GM20431 (cell line): ENCODE measurements at regions not wholly inside any gene's neighbourhood (a gene's known extent, or its start where the extent isn't known, plus 50 kb on each side); places are given as distances from the start of the nearest gene placed in this dataset.
"Not testable (repeated sequence)": the region's sequence is repeated elsewhere in the genome, so short reads cannot be mapped to it uniquely, and the experiment has no call there.

Experiments used
- in situ Hi-C: fragments of 300-500 bp; cut with MseI, MboI; formaldehyde crosslinking; loops from one replicate; pipeline ENCODE4 v1.15.0; 2020; ENCODE audit warnings: low sequenced_read_pairs; ENCODE audit not compliant: unreplicated experiment

DNA sequence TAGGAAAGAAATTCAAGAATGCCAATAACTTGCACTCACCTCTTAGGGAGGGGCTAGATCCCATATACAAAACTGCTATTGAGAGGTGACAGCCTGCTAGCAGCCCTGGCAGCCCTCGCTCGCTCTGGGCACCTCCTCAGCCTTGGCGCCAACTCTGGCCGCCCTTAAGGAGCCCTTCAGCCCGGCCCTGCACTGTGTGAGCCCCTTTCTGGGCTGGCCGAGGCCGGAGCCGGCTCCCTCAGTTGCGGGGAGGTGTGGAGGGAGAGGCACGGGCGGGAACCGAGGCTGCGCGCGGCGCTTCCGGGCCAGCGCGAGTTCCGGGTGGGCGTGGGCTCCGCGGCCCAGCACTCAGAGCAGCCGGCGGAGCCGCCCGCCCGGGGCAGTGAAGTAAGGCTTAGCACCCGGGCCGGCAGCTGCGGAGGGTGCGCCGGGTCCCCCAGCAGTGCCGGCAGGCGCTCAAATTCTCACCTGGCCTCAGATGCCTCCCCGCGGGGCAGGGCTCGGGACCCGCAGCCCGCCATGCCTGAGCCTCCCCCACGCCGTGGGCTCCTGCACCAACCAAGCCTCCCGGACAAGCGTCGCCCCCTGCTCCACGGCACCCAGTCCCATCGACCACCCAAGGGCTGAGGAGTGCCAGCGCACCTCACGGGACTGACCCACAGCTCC is 329.9 kb downstream of the FAM181B start:
- in situ Hi-C loops, result no loop called here

- in situ Hi-C loops, result no loop called here
Observed at GRCh38 chr11:82398300-82398815, 335.3 kb downstream of the FAM181B start.

DNA sequence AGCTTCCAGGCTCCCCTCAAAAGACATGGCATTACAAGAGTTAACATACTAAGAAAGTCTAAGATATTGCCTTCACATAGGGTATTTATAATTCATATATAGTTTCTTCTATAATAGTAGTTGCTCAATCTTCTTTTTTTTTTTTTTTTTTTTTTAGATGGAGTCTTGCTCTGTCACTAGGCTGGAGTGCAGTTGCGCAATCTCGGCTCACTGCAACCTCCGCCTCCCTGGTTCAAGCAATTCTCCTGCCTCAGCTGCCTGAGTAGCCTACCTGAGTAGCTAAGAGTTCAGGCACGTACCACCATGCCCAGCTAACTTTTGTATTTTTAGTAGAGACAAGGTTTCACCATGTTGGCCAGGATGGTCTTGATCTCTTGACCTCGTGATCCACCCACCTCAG is 337.0 kb downstream of the FAM181B start:
- in situ Hi-C loops, result not testable (repeated sequence)

- in situ Hi-C loops, result no loop called here
Observed at GRCh38 chr11:82384308-82384707, 349.4 kb downstream of the FAM181B start.

DNA sequence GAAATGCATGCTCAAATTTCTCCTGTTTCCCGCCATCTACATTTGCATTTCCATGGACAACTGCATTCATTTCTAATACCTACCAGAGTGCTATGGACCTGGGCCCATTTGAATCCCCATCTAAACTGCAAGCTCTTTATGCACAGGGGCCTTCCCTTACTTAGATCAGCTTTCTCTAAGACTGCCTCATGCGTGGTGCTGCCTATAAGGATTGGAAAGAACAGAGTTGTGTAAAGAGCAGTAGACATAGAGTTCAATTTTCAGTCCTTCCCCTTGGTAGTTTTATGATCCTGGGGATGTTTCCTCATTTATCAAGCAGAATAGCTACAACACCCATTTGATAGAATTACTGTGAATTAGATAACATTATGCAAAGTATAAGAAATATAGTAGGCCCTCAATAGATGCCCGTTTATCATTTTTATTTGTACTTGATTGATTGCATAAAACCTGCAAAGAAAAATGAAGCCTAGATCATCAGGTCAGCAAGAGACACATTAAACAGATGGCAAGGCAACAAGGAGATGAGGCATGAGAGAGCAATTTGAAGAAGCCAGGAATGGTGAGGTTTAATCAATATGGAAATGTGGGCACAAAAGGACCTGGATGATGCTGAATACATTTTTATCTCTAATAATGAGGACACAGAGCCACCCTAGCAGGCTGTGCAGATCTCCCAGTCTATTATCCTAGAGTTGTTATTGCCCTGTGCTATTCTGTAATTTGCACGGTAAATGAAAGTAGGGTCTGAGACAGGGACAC is 359.7 kb downstream of the FAM181B start:
- in situ Hi-C loops, result no loop called here

- in situ Hi-C loops, result no loop called here
Observed at GRCh38 chr11:82365351-82365750, 368.3 kb downstream of the FAM181B start.

GRCh38 chr11:82356316-82356715 is 377.3 kb downstream of the FAM181B start:
- in situ Hi-C loops, result no loop called here

DNA sequence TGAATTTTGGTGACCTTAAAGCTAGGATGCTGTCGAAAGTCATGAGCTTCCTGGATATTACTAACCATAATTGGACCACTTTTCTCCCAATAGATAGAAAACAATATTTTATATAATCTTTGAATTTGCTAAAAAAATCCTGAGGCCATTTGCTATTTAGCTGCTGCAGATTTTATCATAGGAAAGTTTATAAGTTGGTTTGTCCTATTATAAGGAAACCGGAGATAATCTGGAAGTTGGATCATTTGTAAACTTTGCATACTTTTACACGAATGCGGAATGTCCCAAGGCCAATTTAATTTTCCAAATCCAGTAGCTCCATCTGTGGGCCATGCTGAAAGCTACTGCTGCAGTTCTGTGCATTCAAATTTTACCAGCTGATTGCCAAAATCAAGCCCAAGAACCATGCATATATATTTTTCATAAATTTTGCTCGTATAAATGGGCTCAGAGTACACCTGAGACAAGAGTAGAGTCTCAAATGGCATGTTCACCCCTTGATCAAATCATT is 378.3 kb downstream of the FAM181B start:
- in situ Hi-C loops, result no loop called here

GRCh38 chr11:82326853-82327252 is 406.8 kb downstream of the FAM181B start:
- in situ Hi-C loops, result no loop called here

DNA sequence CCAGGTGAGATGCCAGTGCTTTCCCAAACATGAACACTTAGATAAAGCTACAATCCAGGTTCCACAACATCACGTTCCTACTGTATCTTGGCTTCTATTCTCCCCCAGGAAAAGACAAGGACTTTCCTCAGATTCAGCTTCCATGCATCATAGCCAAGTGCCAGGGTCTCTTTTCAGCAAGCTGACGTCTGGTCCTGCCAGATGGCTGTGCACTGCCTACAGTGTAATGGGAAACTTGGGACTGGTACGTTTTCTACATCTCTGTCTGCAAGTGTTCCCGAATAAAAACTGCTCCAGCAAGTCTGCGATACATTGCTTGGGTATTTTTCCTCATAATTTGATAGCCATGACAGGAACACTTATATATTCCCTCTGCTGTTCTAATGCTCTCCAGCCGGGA is 412.5 kb downstream of the FAM181B start:
- in situ Hi-C loops, result no loop called here

DNA sequence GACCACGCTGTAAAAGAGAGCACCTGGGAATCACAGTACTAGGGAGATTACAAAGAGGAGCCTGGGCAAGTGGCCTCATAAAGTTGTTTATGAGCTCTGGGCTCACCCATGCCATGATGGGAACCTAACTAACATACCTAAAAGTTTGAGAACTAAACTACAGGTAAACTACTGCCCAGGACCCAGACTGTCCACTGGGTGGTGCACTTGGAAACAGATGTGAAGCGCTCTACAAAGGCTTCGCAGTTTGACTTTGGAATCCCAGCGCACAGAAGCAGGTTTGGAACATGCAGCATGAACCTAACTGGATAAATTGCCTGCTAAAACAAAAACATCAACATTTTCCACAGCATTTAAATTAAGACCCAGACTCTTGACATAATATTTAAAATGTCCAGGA is 418.6 kb downstream of the FAM181B start:
- in situ Hi-C loops, result no loop called here

- in situ Hi-C loops, result no loop called here
Observed at GRCh38 chr11:82308979-82309378, 424.7 kb downstream of the FAM181B start.

DNA sequence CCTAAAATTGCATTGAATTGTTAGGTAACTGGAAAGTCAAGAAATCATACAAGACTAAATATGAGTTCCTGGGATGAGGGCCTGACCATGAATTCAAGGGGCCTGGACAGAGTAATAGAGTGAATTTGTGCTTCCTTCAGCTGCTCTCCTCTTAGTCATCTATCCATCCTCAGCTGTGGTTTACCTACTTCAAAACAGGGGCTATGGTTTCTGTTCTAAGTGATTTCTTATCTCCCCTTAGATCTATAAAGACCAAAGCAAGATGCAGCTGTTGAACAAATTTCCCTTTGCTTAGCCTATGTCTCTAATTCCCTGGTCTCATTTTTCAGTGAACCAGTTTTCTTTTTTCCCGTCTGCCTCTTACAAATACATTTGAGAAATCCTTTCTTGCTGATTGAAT is 428.5 kb downstream of the FAM181B start:
- in situ Hi-C loops, result no loop called here

DNA sequence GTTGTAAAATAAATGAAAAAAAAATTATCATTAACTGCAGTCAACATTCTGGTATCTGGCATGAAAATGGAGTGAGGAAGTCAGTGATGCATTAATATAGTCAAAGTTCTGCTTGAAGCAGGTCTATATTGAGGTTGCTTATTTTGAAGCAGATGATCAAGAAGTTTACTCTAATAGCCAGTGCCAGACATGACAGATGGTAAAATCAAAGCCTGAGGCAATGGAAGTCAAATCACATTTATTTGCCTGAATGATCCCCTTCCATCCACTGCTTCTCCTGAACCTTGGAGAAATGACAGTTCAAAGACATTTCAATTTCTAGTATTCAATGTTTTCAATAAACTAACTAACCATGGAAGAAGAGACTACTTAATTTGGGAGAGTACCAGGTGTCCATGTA is 430.0 kb downstream of the FAM181B start:
- in situ Hi-C loops, result no loop called here

GRCh38 chr11:82288471-82288870 is 445.2 kb downstream of the FAM181B start:
- in situ Hi-C loops, result no loop called here

DNA sequence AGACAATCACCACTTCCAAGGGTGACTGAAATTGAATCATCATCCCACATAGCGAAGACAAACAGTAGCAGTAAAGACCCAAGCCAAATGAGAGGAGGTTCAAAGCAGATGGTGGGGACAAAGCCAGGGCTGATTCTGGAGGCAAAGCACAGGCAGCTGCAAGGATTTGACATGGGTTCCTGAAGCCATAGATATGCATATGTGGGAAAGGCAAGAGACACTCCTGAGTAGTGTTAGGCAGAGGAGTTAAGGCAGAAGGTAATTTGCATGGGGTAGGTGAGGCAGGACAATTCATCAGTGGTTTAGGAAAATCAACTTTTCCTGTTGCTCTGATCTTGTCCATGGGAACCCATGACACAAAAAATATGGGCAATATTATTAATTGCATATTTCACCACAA is 462.8 kb downstream of the FAM181B start:
- in situ Hi-C loops, result no loop called here

- in situ Hi-C loops, result no loop called here
Observed at GRCh38 chr11:82268627-82269026, 465.0 kb downstream of the FAM181B start.

DNA sequence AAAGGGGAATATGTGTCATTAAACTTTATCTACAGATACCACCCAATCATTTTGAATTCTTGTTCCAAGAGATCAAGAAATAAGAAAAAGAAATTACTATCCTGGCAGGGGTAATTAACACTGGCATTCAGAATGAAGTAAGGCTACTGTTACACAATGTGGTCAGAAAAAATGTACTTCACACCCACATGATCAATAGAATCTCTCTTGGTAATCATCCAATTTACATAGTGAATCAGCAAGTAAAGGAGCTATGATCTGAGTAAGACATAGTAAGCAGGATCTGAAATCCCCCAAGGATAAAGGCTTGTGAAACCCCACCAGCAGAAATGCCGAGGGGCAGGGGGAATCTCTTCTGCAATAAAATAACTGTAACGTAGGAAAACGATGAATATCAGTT is 466.5 kb downstream of the FAM181B start:
- in situ Hi-C loops, result no loop called here

GRCh38 chr11:82261367-82261766 is 472.3 kb downstream of the FAM181B start:
- in situ Hi-C loops, result no loop called here

GRCh38 chr11:82250047-82250446 is 483.6 kb downstream of the FAM181B start:
- in situ Hi-C loops, result no loop called here

DNA sequence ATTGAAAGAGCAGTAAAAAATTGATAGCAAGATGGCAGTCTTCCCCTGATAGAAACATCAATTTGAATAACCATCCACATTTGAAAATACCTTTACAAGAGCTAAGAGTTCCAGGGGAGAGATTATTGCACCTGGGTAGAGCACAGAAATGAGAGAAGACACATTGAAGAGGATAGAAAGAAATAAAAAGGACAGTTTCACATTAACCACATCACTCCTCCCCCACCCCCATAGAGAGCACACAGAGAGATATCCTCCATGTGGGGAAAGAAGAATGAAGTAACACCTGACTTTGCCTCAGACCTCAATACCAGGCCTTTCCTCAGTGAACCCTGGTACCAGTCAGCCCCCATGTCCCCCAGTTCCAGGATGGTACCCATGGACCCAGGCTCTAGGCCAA is 486.7 kb downstream of the FAM181B start:
- in situ Hi-C loops, result loop anchor here (25.0 kb wide), 1 partner anchor 585 kb away; no protein-coding TSS in a partner anchor
